HepG2 (cell line): ENCODE measurements at regions not wholly inside any gene's neighbourhood (a gene's known extent, or its start where the extent isn't known, plus 50 kb on each side); places are given as distances from the start of the nearest gene placed in this dataset.

Experiments used
- ATAC-seq: fragments of 200-7000 bp; cut with Tn5 transposase; 3 replicates; pipeline ENCODE4 v1.9.1; 2020; ENCODE audit warnings: mild to moderate bottlenecking, moderate library complexity
- BruUV-seq: library from RNA; stranded (reverse); fragments of 400-500 nt; replicated peaks from 2 replicates; lab custom pipeline; 2021; lab: Mats Ljungman, UMichigan
- CTCF ChIA-PET: fragments of 300-600 bp; formaldehyde crosslinking; extraction: SDS; loops from one replicate; lab custom pipeline; 2021; ENCODE audit warnings: low total read pairs, inconsistent platforms, low intra/inter-chr PET ratio; lab: Yijun Ruan, JAX
- POLR2A ChIA-PET: fragments of 350-600 bp; sonication (Branson Sonifier 250); formaldehyde crosslinking; loops from one replicate; lab custom pipeline; 2020; ENCODE audit warnings: antibody characterized with exemption, inconsistent platforms; lab: Yijun Ruan, JAX
- DNase-seq: peaks from one replicate; pipeline ENCODE4 v3.0.0-alpha.2; 2015; ENCODE audit warnings: low spot score
- FAIRE-seq: peaks from 3 replicates; lab custom pipeline; 2011; peaks lifted over from hg19 to GRCh38; lab: Jason Lieb, UNC
- H2AFZ ChIP-seq: one replicate; pipeline ENCODE4 v1.6.1; 2011; ENCODE audit warnings: low read length, inconsistent platforms
- H3K27ac ChIP-seq: fragments of 300-600 bp; 3 replicates; pipeline ENCODE4 v1.8.0; 2011; ENCODE audit warnings: mixed run types, mild to moderate bottlenecking, mixed read lengths, low read length, inconsistent platforms; ENCODE audit not compliant: insufficient read depth; ENCODE audit errors: extremely low read length
- H3K27me3 ChIP-seq, 2 experiments: fragments of 200-600 bp in 1 of 2; 2 replicates in 1 of 2; 3 replicates in 1 of 2; pipeline versions ENCODE4 v1.6.0 to v1.8.0; 2011; ENCODE audit warnings: low read length in 2 of 2, mild to moderate bottlenecking in 2 of 2, moderate library complexity in 2 of 2, inconsistent platforms in 1 of 2; ENCODE audit not compliant: insufficient read depth in 2 of 2, control insufficient read depth in 1 of 2
- H3K36me3 ChIP-seq, 2 experiments: fragments of 200-600 bp in 1 of 2; replicated peaks in 1 of 2; 2 replicates in 1 of 2; 3 replicates in 1 of 2; pipeline versions ENCODE4 v1.5.1 to v1.8.0; 2011; ENCODE audit warnings: low read length in 2 of 2, inconsistent platforms in 1 of 2; ENCODE audit not compliant: insufficient read depth in 2 of 2, control insufficient read depth in 1 of 2
- H3K4me1 ChIP-seq: 2 replicates; pipeline ENCODE4 v1.5.1; 2012; ENCODE audit warnings: low read length, inconsistent platforms; ENCODE audit not compliant: insufficient read depth
- H3K4me2 ChIP-seq: 2 replicates; pipeline ENCODE4 v1.6.0; 2011; ENCODE audit warnings: low read depth, low read length, inconsistent platforms
- H3K4me3 ChIP-seq, 3 experiments: fragments of 200-600 bp in 1 of 3; sonication (generic), shearing (Covaris generic) in 1 of 3; replicated peaks in 1 of 3; 2 replicates each; pipeline ENCODE4 v1.5.1; 2011 to 2016; ENCODE audit warnings: low read length in 3 of 3, inconsistent platforms in 2 of 3, low read depth in 2 of 3, mild to moderate bottlenecking in 2 of 3, control low read depth in 1 of 3, mixed read lengths in 1 of 3; ENCODE audit not compliant: insufficient read depth in 1 of 3
- H3K79me2 ChIP-seq: one replicate; pipeline ENCODE4 v1.6.1; 2011; ENCODE audit warnings: low read length, inconsistent platforms; ENCODE audit not compliant: insufficient read depth
- H3K9ac ChIP-seq: 2 replicates; pipeline ENCODE4 v1.6.0; 2011; ENCODE audit warnings: mild to moderate bottlenecking, low read depth, low read length, inconsistent platforms; ENCODE audit not compliant: insufficient read depth
- H3K9me3 ChIP-seq: 2 replicates; pipeline ENCODE4 v1.5.1; 2012; ENCODE audit warnings: mild to moderate bottlenecking, low read length
- H4K20me1 ChIP-seq: 2 replicates; pipeline ENCODE4 v1.6.0; 2011; ENCODE audit warnings: inconsistent platforms, mild to moderate bottlenecking, low read length, moderate library complexity; ENCODE audit not compliant: insufficient read depth
- FOSL2 ChIP-seq: sonication (generic); formaldehyde crosslinking; IDR thresholded peaks from 2 replicates; pipeline ENCODE4 v1.4.0; 2020; ENCODE audit warnings: missing genetic modification reagents
- ISL2 ChIP-seq: sonication (generic); formaldehyde crosslinking; IDR thresholded peaks from 2 replicates; pipeline ENCODE4 v1.5.0; 2020; ENCODE audit warnings: missing genetic modification reagents
- LCORL ChIP-seq, 2 experiments: fragments of 450-650 bp in 1 of 2; sonication (generic) in 1 of 2; formaldehyde crosslinking in 1 of 2; IDR thresholded peaks; 2 replicates each; pipeline versions ENCODE4 v1.5.0 to v1.6.1; 2017 to 2020; ENCODE audit warnings: antibody characterized with exemption in 1 of 2, missing genetic modification reagents in 1 of 2
- NFE2 ChIP-seq: sonication (generic); formaldehyde crosslinking; IDR thresholded peaks from 2 replicates; pipeline ENCODE4 v1.4.0; 2020; ENCODE audit warnings: missing genetic modification reagents
- PAX8 ChIP-seq: sonication (generic); formaldehyde crosslinking; IDR thresholded peaks from 2 replicates; pipeline ENCODE4 v1.8.0; 2022; ENCODE audit warnings: mild to moderate bottlenecking, missing genetic modification reagents, borderline replicate concordance
- TEAD3 ChIP-seq: optimal IDR thresholded peaks from 2 replicates; pipeline ENCODE3; 2016; ENCODE audit warnings: borderline replicate concordance
- ZNF12 ChIP-seq: sonication (generic); formaldehyde crosslinking; IDR thresholded peaks from 2 replicates; pipeline ENCODE4 v1.5.0; 2020; ENCODE audit warnings: missing genetic modification reagents
- ZNF484 ChIP-seq: sonication (generic); formaldehyde crosslinking; IDR thresholded peaks from 2 replicates; pipeline ENCODE4 v1.5.1; 2020; ENCODE audit warnings: mild to moderate bottlenecking, low read depth, missing genetic modification reagents, borderline replicate concordance
- WGBS: methylation state at CpG from one replicate; pipeline ENCODE4 v1.1.6; 2017; ENCODE audit warnings: low lambda C conversion rate; 5-methylcytosine and 5-hydroxymethylcytosine counted together
- in situ Hi-C: cut with HindIII; loops from 2 replicates; pipeline ENCODE4 v1.10.0; 2017; ENCODE audit warnings: low pct_unique_long_range_greater_than_20kb; ENCODE audit not compliant: extremely low pct_ligation_motif_present
- intact Hi-C: fragments of 100-400 bp; cut with micrococcal nuclease; formaldehyde crosslinking; loops from one replicate; pipeline ENCODE4 v1.10.0; 2022; ENCODE audit not compliant: unreplicated experiment

DNA sequence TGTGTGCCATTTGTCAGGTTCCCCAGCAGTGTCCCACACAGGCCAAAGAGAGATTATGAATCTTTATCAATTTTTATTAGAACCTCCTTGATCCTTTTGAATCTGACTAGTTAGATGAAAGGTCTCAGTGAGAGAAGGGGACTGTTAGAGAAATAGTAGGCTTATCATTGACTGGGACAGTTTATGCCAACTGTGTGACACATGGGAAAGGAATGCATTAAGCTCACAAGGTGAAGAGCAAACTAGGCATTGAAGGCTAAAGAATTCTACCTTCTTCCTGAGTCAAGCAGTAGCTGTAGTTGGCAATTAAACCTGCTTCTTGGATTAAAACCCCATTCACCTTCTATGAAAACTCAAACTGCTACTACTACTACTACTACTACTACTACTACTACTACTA is 389.6 kb upstream of the CDH19 start:
- DNase-seq = peak; percentile 53
- BruUV-seq = no TSS peak
- CTCF ChIA-PET = no interaction called here
- Histone ChIP-seq H2AFZ (no peak overlapping the region), H3K27ac (no peak overlapping the region), H3K4me2 (no peak overlapping the region), H3K4me1 (no peaks in the 10 kb centered on the region), H3K9ac (no peak overlapping the region), H3K4me3 (no peak overlapping the region), H3K27me3 (no peaks in the 10 kb centered on the region), H3K79me2 (no peaks in the 10 kb centered on the region), H3K36me3 (no peaks in the 10 kb centered on the region)
- intact Hi-C loops = no loop called here
- POLR2A ChIA-PET = no interaction called here
- peak; percentile 65 for ATAC-seq
- no peak for FAIRE-seq
- peak; percentile 61 for TF ChIP-seq TEAD3 (CRISPR knock-in tag)
- peak; percentile 80 for TF ChIP-seq FOSL2 (CRISPR knock-in tag)
- no peak for TF ChIP-seq NFE2 (CRISPR knock-in tag)
- no peak for TF ChIP-seq ZNF12
- TF ChIP-seq ISL2 (CRISPR knock-in tag) = no peak
- TF ChIP-seq, all 625 proteins: peak for 2
- no peaks in the 10 kb centered on the region for H3K9me3 ChIP-seq
- in situ Hi-C loops = no loop called here
- no peaks in the 10 kb centered on the region for H4K20me1 ChIP-seq

DNA sequence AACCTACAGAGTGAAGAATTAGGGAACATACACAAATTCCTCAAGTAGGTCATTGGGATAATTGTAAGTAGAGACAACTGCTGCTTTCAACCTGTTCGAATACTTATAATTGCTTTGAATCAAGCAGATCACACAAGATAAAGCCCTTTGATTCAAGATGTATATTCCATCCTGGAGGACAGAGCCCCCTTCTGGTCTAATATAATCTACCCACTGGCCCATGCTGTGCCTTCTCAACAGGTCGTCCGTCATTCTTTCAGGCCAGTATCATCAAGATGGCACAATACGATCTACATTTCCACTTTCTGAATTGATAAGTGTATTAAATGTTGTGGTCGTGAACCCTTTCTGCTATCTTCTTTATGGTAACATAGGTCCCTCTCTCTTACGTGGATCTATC is 387.0 kb upstream of the CDH19 start:
- intact Hi-C loops = no loop called here

More for the DNA sequence above, 387.0 kb upstream of the CDH19 start:
- in situ Hi-C loops = no loop called here
- no TSS peak for BruUV-seq
- H3K9me3 ChIP-seq = no peaks in the 10 kb centered on the region
- ATAC-seq (no peak), FAIRE-seq (no peak), DNase-seq (no peak)
- no peaks in the 10 kb centered on the region for H3K4me1 ChIP-seq
- no peak overlapping the region for H3K4me3 ChIP-seq
- TF ChIP-seq LCORL (IDR thresholded peaks at IDR 0.05) (no peak), LCORL (CRISPR knock-in tag; IDR thresholded peaks at IDR 0.05) (no peak), PAX8 (CRISPR knock-in tag) (no peak), ZNF484 (CRISPR knock-in tag) (no peak)
- CTCF ChIA-PET = no interaction called here
- 54% methylated on average over 6 of the region's 6 CpGs for WGBS
- no peaks in the 10 kb centered on the region for H3K36me3 ChIP-seq
- no peak overlapping the region for H3K27ac ChIP-seq
- no peak overlapping the region for H3K9ac ChIP-seq
- no peak overlapping the region for H3K4me2 ChIP-seq
- no peak overlapping the region for H2AFZ ChIP-seq
- H3K79me2 ChIP-seq = no peaks in the 10 kb centered on the region
- no peaks in the 10 kb centered on the region for H3K27me3 ChIP-seq
- POLR2A ChIA-PET = no interaction called here
- H4K20me1 ChIP-seq = no peaks in the 10 kb centered on the region
